Testis (tissue), 2 donors: ENCODE measurements at regions not wholly inside any gene's neighbourhood (a gene's known extent, or its start where the extent isn't known, plus 50 kb on each side); places are given as distances from the start of the nearest gene placed in this dataset.
"Not testable (repeated sequence)": the region's sequence is repeated elsewhere in the genome, so short reads cannot be mapped to it uniquely, and the experiment has no call there.

ENCODE experiments used
- DNase-seq: peaks from one replicate; pipeline ENCODE4 v3.0.0-alpha.2; 2019
- H3K27ac ChIP-seq, 2 donors: fragments of 200-600 bp; sonication (generic); one replicate each; pipeline ENCODE4 v1.5.1; 2019
- H3K27me3 ChIP-seq: fragments of 200-600 bp; sonication (generic); one replicate; pipeline ENCODE4 v1.5.1; 2019
- H3K36me3 ChIP-seq: fragments of 200-600 bp; sonication (generic); one replicate; pipeline ENCODE4 v1.5.1; 2017; ENCODE audit warnings: low read depth; ENCODE audit errors: missing control alignments
- H3K4me1 ChIP-seq: fragments of 200-600 bp; sonication (generic); one replicate; pipeline ENCODE4 v1.5.1; 2019
- H3K4me3 ChIP-seq, 2 donors: fragments of 200-600 bp; sonication (generic); one replicate each; pipeline ENCODE4 v1.5.1; 2017 to 2019
- H3K9me3 ChIP-seq: fragments of 200-600 bp; sonication (generic); one replicate; pipeline ENCODE4 v1.5.1; 2017
- POLR2A ChIP-seq: fragments of 450-650 bp; IDR thresholded peaks from one replicate; pipeline ENCODE4 v1.6.1; 2017; ENCODE audit warnings: antibody characterized with exemption, mild to moderate bottlenecking, moderate library complexity
- WGBS, 2 donors: methylation state at CpG; one replicate each; pipeline ENCODE4 v1.1.5; 2018; 5-methylcytosine and 5-hydroxymethylcytosine counted together
- intact Hi-C: fragments of 100-400 bp; cut with DNase I; formaldehyde crosslinking; loops from one replicate; pipeline ENCODE4 v1.15.1; 2023; ENCODE audit warnings: low total_unique reads
- TF ChIP-seq, protein P1 (sequence below), 3 experiments: fragments of 450-650 bp in 2 of 3; fragments of 200-600 bp in 1 of 3; sonication (generic) in 1 of 3; IDR thresholded peaks; one replicate each; pipeline ENCODE4 v1.5.1; 2016 to 2019; ENCODE audit warnings: antibody characterized with exemption in 3 of 3, mild to moderate bottlenecking in 2 of 3, moderate library complexity in 1 of 3

DNA sequence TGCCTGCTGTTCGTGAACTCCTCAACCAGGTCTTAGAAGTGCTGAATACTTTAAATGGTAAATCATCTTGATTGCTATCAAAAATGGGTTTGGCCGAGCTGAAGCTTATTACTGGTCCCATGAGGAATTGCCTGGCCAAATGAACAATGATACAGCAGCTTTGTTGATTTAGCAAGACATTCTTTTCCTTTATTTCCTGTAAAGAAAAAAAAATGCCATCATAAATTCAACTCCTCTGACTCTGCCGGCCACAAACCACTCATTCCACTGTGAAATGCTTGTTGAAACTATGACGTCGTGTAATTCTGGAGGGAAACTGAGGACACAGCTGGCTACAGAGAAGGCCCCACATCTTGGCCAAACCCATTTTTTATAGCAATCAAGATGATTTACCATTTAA, 74.2 kb upstream of the ID2 start:
- intact Hi-C loops, result no loop called here
- Histone ChIP-seq H3K27me3 (no peaks in the 10 kb centered on the region), H3K36me3 (no peaks in the 10 kb centered on the region), H3K4me1 (no peaks in the 10 kb centered on the region), H3K27ac (no peak overlapping the region), H3K9me3 (no peaks in the 10 kb centered on the region), H3K4me3 (no peak overlapping the region)
- WGBS, 2 donors, result 75 to 81% methylated on average over 5 of the region's 5 CpGs
- DNase-seq, result no peak
- no peak for TF ChIP-seq POLR2A
- TF ChIP-seq, protein P1, sequence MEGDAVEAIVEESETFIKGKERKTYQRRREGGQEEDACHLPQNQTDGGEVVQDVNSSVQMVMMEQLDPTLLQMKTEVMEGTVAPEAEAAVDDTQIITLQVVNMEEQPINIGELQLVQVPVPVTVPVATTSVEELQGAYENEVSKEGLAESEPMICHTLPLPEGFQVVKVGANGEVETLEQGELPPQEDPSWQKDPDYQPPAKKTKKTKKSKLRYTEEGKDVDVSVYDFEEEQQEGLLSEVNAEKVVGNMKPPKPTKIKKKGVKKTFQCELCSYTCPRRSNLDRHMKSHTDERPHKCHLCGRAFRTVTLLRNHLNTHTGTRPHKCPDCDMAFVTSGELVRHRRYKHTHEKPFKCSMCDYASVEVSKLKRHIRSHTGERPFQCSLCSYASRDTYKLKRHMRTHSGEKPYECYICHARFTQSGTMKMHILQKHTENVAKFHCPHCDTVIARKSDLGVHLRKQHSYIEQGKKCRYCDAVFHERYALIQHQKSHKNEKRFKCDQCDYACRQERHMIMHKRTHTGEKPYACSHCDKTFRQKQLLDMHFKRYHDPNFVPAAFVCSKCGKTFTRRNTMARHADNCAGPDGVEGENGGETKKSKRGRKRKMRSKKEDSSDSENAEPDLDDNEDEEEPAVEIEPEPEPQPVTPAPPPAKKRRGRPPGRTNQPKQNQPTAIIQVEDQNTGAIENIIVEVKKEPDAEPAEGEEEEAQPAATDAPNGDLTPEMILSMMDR (IDR thresholded peaks at IDR 0.05), result no peak

DNA sequence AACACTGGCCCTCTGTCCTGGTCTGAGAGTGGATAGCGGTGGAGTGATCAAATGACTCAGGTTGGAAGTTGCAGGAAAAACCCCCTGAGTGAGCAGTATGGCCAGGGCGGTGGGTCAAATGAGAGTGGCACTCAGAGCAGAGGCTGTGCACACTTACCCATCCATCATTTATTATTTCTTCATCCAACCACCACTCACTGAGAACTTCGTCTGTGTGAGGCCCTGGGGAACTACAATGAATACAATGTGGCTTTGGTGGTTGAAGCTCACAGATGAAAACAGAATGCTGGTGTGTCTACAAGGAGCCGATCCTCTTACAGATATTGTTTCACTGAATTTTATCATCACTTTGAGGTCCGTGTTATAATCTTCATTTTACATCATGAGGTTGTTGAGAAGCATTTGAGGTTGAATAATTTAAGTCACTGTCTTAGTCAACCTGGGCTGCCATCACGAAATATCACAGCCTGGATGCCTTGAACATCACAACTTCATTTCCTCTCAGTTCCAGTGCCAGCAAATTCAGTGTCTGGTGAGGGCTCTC, 73.4 kb upstream of the ID2 start:
- Histone ChIP-seq H3K9me3 (no peaks in the 10 kb centered on the region), H3K27ac (no peak overlapping the region), H3K36me3 (no peaks in the 10 kb centered on the region), H3K4me3 (no peak overlapping the region), H3K27me3 (no peaks in the 10 kb centered on the region), H3K4me1 (no peaks in the 10 kb centered on the region)
- no peak for DNase-seq
- intact Hi-C loops, result no loop called here
- 91 to 93% methylated on average over 6 of the region's 6 CpGs for WGBS, 2 donors
- no peak for TF ChIP-seq POLR2A
- TF ChIP-seq, protein P1 (IDR thresholded peaks at IDR 0.05), result no peak

DNA sequence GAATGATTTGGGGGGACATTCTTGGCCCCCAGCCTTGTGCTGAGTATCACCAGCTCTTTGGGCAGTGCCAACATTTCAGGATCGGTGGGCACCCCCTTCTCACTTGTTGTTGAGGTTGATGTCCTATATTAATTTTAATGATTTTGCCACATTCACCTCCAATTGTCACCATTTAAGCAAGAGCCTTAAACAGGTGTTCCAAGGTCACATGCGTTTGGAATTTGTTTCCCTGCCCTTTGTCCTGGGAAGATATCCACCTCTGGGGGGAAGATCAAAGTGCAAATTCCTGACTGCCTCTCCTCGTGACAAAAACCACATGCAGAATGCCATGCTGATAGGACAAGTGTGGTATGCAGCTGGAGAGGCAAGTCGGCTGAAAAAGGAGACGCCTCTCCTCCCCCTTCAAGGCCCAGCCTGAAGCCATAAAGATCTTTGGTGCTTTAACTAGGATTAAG, 72.5 kb upstream of the ID2 start:
- H3K27me3 ChIP-seq, result no peaks in the 10 kb centered on the region
- intact Hi-C loops, result no loop called here
- DNase-seq, result no peak
- H3K9me3 ChIP-seq, result no peaks in the 10 kb centered on the region
- no peaks in the 10 kb centered on the region for H3K36me3 ChIP-seq
- TF ChIP-seq, protein P1 (IDR thresholded peaks at IDR 0.05), result no peak
- no peak for TF ChIP-seq POLR2A
- no peak overlapping the region for H3K27ac ChIP-seq
- WGBS, 2 donors, result 76 to 77% methylated on average over 5 of the region's 5 CpGs
- H3K4me3 ChIP-seq, result no peak overlapping the region
- H3K4me1 ChIP-seq, result no peaks in the 10 kb centered on the region

DNA sequence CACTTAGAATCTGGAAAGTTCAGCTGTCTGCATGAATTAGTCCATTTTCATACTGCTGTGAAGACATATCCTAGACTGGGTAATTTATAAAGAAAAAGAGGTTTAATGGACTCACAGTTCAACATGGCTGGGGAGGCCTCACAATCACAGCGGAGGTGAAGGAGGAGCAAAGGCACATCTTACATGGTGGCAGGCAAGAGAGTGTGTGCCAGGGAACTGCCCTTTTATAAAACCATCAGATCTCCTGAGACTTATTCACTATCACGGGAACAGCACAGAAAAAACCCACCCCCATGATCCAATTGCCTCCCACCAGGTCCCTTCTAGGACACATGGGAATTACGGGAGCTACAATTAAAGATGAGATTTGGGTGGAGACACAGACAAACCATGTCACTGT, 71.1 kb upstream of the ID2 start:
- H3K4me1 ChIP-seq, DNase-seq, H3K9me3 ChIP-seq, H3K27me3 ChIP-seq, intact Hi-C loops, H3K27ac ChIP-seq, H3K4me3 ChIP-seq, H3K36me3 ChIP-seq: not testable (repeated sequence)
- 83 to 84% methylated on average over 3 of the region's 3 CpGs for WGBS, 2 donors

DNA sequence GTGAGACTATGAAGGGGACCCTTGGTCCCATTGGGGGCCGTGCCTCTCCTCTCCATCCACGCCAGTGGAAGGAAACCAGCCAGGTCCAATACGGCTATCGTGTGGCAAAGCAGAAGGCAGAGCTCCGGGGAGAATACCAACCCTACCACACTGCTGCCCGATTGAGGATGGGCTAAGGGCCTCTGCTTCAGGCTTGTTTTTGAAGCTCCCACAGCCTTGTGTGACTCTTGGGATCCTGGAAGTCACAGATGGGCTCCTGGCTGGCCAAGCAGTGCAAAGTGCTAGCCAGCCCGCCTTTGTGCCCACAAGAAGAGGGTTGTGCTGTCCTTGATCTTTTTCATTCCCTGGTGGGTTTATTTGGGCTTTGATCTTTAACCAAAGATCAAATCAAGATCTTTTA, 70.6 kb upstream of the ID2 start:
- intact Hi-C loops, result no loop called here
- Histone ChIP-seq H3K4me3 (no peak overlapping the region), H3K36me3 (no peaks in the 10 kb centered on the region), H3K27ac (no peak overlapping the region), H3K4me1 (no peaks in the 10 kb centered on the region), H3K9me3 (no peaks in the 10 kb centered on the region), H3K27me3 (no peaks in the 10 kb centered on the region)
- TF ChIP-seq, protein P1 (IDR thresholded peaks at IDR 0.05), result no peak
- TF ChIP-seq POLR2A, result no peak
- DNase-seq, result no peak
- 88 to 98% methylated on average over 7 of the region's 7 CpGs for WGBS, 2 donors
